HG02678 (cell line): ENCODE measurements at regions not wholly inside any gene's neighbourhood (a gene's known extent, or its start where the extent isn't known, plus 50 kb on each side); places are given as distances from the start of the nearest gene placed in this dataset.
A peak's percentile ranks its signal among the peaks of the same experiment; 100 is the strongest.

Source experiments
- ATAC-seq: cut with Tn5 transposase; IDR thresholded peaks from one replicate; pipeline ENCODE4 v1.9.1; 2021; ENCODE audit warnings: mild to moderate bottlenecking, moderate library complexity; ENCODE audit not compliant: unreplicated experiment

GRCh38 chr11:121950160-121950559, 165.9 kb downstream of the BLID start:
- ATAC-seq = no peak

- ATAC-seq = no peak
Observed at GRCh38 chr11:121946514-121946913, 169.5 kb downstream of the BLID start.

GRCh38 chr11:121944556-121945230, 171.3 kb downstream of the BLID start:
- no peak for ATAC-seq

- no peak for ATAC-seq
Observed at GRCh38 chr11:121938076-121938475, 177.9 kb downstream of the BLID start.

GRCh38 chr11:121936781-121937447, 179.1 kb downstream of the BLID start:
- ATAC-seq = no peak

GRCh38 chr11:121936370-121936769, 179.6 kb downstream of the BLID start:
- no peak for ATAC-seq

- ATAC-seq = no peak
Observed at GRCh38 chr11:121933694-121934093, 182.3 kb downstream of the BLID start.

GRCh38 chr11:121933294-121933693, 182.7 kb downstream of the BLID start:
- ATAC-seq = no peak

GRCh38 chr11:121932646-121933185, 183.3 kb downstream of the BLID start:
- no peak for ATAC-seq

- no peak for ATAC-seq
Observed at GRCh38 chr11:121931748-121932352, 184.2 kb downstream of the BLID start.

GRCh38 chr11:121931121-121931520, 184.9 kb downstream of the BLID start:
- ATAC-seq = no peak

GRCh38 chr11:121930004-121930965, 185.7 kb downstream of the BLID start:
- ATAC-seq = peak; percentile 52

- ATAC-seq = peak; percentile 18
Observed at GRCh38 chr11:121929581-121929980, 186.4 kb downstream of the BLID start.

- no peak for ATAC-seq
Observed at GRCh38 chr11:121928597-121929580, 187.1 kb downstream of the BLID start.

- ATAC-seq = no peak
Observed at GRCh38 chr11:121927789-121928188, 188.2 kb downstream of the BLID start.

GRCh38 chr11:121927097-121927785, 188.8 kb downstream of the BLID start:
- ATAC-seq = no peak

GRCh38 chr11:121924191-121924590, 191.8 kb downstream of the BLID start:
- no peak for ATAC-seq

GRCh38 chr11:121917482-121917881, 198.5 kb downstream of the BLID start:
- no peak for ATAC-seq

GRCh38 chr11:121914508-121915059, 201.4 kb downstream of the BLID start:
- ATAC-seq = no peak
